ENCODE measurements at regions not wholly inside any gene's neighbourhood (a gene's known extent, or its start where the extent isn't known, plus 50 kb on each side); places are given as distances from the start of the nearest gene placed in this dataset.

DNA sequence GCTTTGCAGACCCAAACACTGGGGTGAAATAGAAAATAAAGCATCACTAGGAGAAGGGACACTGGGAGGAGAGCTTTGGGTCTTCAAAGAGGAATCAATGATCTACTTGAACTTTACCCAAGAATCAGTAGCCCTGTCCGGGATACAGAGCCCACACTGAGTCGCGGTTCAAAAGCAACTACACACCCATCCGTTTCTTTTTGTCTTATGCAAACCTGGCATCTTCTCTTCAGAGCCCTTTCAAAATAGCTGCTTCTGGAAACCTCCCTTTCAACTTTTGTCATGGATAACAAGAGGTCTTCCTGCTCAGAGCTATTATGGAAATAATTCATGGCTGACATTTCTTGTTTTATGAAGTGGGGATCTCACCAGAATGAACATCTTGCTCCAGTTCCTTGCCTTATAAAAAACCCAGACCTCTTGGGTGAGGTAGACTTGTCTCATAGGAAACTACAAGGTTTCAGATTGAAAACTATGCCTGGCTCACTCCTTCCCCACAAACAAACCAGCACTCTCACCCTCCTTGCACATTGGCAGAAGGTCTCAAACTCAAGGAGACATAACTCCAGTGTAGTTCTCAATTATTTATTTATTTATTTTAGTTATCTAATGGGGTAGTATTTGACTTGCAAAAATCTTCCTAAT is 115.1 kb upstream of the ARHGEF3 start:
- intact Hi-C loops (cut with DNase I) = no loop called here
- no peak for DNase-seq (ENCODE audit: low spot score)

DNA sequence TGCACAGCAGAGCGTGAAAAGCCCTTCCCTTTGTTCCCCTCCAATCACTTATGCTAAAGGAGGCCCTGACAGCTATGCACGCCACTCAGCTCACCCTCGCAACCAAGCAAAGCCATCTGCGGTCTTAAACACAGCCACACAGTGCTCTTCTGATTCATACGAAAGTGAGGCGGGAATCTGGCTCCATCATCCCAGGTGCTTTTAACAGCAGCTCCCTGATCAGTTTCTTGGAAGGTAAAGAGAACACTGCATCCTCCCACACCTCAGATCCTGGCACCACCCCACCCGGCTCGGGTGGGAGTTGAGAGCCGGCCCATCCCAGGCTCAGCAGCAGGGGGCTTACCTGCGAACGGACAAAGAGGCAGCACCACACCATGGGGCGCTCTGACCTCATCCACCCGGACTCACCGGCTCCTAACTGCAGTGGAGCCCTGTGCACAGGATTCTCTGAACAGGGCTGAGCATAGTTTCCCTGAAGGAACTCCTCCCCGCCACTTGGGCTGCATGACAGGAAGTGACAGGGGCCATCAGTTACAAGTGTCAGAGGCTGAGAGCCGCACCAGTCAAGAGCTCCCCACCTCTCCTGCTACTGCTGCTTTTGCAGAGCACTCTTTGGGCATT is 114.3 kb upstream of the ARHGEF3 start:
- DNase-seq (ENCODE audit: low spot score) = no peak
- intact Hi-C loops (cut with DNase I) = no loop called here

DNA sequence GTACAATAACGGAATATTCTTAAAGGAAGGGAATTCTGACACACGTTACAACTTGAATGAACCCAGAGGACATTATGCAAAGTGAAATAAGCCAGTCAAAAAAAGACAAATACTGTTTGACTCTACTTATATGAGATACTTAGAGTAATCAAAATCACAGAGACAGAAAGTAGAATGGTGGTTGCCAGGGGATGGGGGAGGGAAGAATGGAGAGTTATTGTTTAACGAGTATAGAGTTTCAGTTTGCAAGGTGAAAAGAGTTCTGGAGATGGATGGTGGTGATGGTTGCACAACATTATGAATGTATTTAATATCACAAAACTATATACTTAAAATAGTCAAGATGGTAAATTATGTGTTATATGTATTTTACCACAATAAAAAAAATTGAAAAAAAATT is 112.9 kb upstream of the ARHGEF3 start:
- intact Hi-C loops (cut with DNase I) = no loop called here
- DNase-seq (ENCODE audit: low spot score) = no peak

DNA sequence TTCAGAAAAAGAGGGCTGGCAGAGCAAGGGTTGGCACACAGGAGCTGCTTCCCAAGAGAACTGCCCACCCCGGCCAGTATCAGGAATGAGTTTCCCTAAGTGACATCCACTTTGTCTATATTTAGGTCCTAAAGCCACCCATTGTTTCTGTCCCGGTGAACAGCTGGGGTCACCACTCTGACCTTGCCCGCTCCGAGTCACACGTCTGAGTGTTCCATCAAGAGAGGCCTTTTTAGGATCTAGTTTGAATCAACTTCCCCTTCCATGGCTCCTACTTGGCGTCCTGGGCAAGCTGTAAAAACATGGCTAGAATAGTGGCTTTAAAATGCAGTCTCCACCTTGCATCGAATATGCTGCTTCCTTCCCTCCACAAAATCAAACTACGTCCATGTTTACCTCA is 109.6 kb upstream of the ARHGEF3 start:
- DNase-seq (ENCODE audit: low spot score) = no peak
- intact Hi-C loops (cut with DNase I) = no loop called here

DNA sequence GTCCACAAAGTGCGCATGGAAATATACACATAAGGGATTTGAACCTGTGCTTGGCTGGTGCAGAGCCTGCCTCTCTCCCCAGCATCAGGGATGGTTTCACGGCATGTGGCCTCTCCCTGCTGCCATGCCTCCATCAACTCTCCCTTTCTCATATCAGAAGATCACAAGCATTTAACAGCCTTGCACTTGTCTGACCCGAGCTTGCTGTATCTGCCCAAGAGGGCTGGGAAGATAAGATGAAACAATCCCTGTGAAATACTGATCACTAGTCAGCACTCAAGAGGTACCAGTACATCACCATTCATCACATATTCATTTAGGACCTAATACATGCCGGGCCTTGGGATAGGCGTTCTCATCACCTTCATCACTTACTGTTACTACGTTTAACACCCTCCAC is 107.6 kb upstream of the ARHGEF3 start:
- intact Hi-C loops (cut with DNase I) = no loop called here
- no peak for DNase-seq (ENCODE audit: low spot score)

DNA sequence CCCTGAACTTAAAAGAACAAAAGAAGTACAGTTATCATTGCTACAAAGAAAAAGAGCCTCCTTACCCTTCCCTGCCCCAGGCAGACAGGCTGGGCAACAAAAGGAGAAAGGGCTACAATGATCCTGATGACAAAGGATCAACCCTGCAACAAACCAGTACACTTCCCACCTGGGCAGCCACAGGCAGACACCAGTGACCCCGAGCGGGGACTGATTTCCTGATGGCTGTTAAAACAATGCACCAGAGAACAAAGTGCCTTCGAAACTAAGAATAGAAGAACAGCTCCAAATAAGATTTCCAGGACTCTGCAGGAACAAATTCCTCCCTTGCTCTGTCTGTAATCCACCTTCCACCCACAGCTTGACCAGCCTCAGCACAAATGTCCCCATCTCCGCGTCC is 106.3 kb upstream of the ARHGEF3 start:
- DNase-seq (ENCODE audit: low spot score) = no peak
- intact Hi-C loops (cut with DNase I) = no loop called here

DNA sequence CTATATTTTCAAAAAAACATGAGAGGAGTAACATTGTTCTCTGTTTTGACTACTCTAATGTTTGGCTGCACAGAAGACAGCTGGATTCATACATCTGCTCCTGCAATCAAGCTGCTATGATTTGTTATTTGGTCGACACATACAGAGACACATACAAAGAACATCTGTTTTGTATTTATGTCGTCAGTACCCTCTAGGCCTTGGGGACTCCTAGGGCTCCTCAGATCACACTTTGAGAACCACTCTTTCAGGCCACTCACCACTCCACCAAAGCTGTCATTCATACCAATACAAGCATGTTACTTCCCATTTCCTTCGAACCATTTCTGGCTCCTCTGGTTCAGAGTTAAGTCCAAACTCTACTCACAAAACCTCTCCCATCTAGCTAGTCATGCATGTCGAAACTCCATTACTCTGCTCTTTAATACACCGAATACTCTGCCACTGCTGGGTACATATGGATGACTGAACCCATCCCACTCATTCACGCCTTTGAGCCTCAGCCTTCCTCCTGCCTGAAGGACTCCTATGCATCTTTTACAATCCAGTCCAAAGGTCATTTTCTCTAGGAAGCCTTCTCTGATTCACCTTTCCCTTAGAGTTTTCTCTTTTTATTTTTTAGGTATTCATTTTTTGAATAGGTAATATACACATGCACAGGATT is 102.9 kb upstream of the ARHGEF3 start:
- intact Hi-C loops (cut with DNase I) = loop anchor here in 1 of 2 donors (5.0 kb wide), 1 partner anchor 192 kb away; no protein-coding TSS in a partner anchor
- DNase-seq (ENCODE audit: low spot score) = no peak

DNA sequence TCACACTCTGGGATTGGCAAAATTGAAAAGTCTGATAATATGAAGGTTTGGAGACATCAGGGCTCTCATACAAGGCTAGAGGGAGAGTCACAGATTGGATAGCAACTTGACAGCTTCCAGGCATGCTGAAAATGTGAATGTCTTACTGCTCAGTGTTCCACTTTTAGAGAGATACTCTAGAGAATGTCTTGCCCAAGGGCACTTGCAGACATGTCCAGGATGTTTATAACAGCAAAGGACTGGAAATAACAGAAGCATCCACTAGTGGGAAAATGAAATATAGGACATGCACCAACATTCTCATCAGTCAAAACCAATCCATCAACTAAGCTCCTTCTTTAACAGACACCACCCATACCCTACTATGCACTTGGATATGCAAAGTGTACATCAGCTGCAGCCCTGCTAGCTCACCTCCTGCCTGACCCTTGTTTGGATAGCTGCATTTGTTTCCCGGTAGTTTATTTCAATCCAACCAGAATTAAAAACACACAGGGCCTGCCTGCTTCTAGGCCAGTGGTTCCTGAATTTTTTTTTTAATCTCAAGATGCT is 101.6 kb upstream of the ARHGEF3 start:
- no peak for DNase-seq (ENCODE audit: low spot score)
- intact Hi-C loops (cut with DNase I) = loop anchor here in 1 of 2 donors (5.0 kb wide), 1 partner anchor 191 kb away; no protein-coding TSS in a partner anchor

DNA sequence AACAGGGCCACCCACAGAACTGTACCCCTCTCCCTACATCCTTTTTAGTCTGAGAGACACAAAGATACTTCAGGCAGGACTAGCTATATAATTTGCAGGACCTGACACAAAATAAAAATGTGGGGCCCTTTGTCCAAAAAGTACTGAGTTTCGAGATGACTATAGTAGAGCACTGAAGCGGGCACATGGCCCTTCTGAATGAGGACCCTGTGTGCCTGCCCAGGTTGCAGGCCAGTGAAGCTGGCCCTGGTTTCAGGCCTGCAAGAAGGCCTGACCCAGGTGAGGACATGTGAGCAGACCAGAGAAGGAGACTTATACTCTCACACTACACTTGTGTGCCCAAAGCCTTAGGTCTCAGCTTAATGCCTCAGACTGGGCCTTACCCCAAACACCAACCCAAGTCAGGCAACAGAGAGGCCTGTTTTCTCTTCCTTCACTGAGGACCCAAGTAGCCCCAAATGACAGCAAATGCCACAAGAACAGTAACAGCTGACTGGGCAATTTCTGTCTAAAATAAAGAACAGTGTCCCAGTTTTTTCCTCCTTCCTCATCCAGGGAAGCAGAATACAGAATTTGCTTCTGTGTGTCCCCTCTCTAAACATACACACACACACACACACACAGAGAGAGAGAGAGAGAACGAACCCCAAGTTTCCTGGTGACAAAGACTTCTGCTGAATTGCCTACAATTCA is 100.9 kb upstream of the ARHGEF3 start:
- intact Hi-C loops (cut with DNase I) = loop anchor here in 1 of 2 donors (5.0 kb wide), 1 partner anchor 190 kb away; no protein-coding TSS in a partner anchor
- DNase-seq (ENCODE audit: low spot score) = no peak

DNA sequence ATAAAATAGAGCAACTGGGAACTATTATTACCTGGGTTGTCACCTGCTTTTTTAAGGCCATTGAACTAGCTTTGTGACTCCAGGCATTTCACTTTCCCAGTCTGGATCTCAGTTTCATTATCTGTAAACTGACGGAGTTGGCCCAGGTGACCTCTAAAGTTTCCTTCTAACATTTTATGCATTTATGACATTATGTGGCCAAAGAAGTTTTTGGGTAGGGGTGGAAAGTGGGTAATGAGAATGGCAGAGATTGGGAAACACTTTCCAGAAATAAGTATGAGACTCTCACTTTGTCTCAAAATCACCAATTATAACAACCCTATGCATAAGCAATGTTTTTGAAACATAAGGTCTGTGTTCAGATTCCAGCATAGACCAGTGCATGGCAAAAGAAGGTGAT is 99.1 kb upstream of the ARHGEF3 start:
- intact Hi-C loops (cut with DNase I) = loop anchor here in 1 of 2 donors (5.0 kb wide), 1 partner anchor 188 kb away; no protein-coding TSS in a partner anchor

DNA sequence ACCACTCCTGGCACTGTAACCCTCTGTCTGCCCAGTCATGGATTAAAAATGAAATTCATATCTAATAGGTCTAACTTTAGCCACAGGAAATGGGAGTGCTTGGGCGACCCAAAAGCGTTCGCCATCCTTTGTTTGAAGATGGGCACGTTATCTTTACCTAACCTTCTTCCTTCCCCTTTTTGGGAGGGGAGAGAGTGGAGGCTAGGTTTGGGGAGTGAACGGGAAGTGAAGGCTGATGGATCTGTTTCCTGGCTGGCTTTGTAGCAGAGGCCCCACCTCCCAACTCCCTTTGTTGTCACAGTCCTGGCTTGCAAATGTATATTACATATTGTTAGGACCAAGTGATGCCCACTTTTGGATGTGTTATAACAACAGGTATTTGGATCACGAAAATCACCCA is 98.1 kb upstream of the ARHGEF3 start:
- intact Hi-C loops (cut with DNase I) = loop anchor here in 1 of 2 donors (5.0 kb wide), 1 partner anchor 188 kb away; no protein-coding TSS in a partner anchor

More for the DNA sequence above, 99.1 kb upstream of the ARHGEF3 start:
- no peak for DNase-seq (ENCODE audit: low spot score)

DNA sequence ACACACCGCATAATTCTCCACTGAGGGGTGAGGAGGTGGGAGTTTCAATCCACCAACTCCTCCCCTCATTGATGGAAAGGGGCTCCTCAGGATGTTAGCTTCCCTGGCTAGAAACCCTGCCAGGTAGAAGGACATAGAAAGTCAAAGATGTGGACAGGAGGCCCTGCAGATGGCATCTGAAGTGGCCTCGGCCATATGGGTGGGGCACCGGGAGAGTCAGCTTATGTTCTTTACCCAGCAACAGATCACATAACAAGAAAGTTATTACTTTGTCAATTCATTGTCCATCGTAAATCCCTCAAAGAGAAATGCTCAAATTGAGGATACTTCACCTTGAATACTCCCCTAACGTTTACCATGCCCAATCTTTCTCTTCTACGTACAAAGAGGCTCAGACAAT is 97.3 kb upstream of the ARHGEF3 start:
- DNase-seq (ENCODE audit: low spot score) = no peak
- intact Hi-C loops (cut with DNase I) = no loop called here

More for the DNA sequence above, 98.1 kb upstream of the ARHGEF3 start:
- no peak for DNase-seq (ENCODE audit: low spot score)

DNA sequence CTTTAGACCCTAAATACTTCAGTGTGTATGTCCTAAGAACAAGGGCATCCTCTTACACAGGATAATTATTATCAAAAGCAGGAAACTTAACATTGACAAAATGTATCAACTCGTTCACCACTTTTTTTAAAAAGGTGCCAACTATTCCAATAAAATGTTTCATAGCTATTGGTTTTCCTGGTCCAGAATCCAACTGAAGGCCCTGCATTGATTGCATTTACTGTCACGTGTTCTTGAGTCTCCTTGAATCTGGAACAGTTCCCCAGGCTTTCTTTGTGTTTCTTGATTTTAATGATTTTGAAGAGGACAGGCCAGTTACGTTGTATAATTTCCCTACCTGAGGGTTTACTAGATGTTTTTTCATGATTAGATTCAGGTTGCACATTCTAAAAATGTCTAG is 94.6 kb upstream of the ARHGEF3 start:
- DNase-seq (ENCODE audit: low spot score) = no peak
- intact Hi-C loops (cut with DNase I) = no loop called here

DNA sequence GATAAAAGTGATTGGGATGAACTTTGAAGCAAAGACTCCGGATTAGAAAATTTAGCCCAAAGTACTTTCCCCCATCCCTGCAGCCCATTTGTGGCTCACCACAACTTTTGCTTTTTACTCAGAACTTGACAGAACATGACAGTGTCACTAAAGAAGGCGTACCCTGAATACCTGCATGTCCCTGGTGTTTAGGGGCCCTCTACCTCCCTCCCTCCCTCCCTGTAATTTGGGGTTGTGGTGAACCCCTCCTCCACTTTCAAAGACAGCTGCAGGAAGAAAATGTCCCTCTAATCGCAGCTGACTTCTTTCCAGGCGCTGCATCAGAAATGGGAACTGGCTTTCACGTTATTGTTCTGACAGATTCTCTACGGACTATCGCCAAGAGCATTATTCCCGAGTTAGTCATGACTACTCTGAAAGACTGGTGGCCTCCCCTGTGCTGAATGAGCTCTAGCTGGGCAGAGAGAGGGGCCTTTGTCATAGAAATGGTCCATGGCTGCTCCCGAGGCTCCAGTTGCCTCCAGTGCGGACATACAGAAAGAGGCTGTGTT is 93.2 kb upstream of the ARHGEF3 start:
- intact Hi-C loops (cut with DNase I) = no loop called here
- DNase-seq (ENCODE audit: low spot score) = no peak

DNA sequence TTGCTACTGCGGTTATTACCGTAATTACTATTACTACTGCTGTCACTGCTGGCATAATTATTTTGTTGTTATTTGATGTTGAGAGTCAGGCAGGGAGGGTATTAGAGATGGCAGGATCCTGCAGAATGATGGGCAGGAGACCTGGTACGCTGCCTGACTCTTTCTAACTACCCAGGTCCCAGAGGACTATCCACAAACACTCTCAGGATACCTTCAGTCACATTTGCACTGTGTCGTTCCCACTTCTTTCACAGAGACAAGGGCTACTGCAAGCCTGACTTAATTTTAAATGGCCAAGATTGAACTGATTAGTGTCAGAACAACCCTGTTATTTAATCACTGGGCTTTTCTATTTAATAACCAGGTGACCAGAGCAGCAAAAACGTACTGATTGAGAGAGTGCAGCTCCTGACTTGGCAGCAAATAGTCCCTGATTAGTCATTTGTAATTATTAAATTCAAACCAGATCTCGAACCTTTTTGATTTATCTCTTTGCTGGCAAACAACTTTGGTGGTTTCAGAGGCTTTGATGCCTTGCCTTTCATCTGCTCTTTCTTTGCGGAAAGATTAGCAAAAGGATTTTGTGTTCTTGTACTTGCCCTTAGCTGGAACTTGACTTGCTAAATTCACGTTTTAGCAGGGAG is 88.8 kb upstream of the ARHGEF3 start:
- no peak for DNase-seq (ENCODE audit: low spot score)
- intact Hi-C loops (cut with DNase I) = no loop called here

DNA sequence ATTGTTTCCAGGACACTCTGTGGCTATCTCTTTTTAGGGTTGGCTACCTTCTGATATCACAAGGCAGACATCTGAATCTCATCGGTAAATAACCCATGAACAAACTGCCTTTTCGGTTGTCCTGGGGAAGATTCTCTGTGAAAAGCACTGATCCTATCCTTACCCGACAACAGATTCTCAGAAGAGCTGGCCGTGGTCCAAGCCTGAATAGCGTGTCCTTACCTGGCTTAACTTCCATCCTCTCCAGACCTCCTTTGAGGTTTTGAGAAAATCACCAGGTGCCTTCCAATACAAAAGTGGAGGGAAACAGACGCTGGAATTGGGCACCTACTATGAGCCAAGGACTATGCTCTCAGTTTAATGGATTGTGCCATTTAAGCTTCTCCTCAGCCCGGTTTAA is 87.4 kb upstream of the ARHGEF3 start:
- intact Hi-C loops (cut with DNase I) = no loop called here
- DNase-seq (ENCODE audit: low spot score) = no peak

DNA sequence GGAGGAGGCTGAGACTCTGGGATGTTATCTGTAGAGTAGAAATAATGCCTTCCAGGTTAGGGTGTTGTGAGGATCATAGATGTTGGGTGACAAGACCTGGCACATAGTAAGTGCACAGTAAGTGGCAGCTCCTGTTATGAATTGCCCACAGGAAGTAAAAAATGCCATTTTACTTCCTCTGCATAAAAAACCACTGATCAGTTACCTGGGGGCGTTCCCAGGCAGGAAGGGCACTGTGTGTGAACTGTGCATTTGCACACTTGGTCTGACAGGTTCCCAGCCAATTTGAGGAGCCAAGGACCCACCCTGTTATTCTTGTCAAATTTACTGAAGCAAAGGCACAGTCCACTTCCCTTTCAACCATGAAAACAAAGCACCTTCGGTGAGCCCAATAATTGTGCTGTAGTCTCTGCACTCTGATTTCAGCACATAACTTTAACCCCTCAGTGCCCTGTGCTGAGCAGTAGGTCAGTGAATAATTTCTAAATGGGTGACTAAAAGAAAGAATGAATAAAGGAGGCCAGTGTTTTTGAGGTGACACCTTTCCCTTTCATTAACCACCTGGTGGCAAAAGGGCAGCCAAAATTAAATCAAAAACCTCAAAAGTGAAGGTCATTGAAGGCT is 85.8 kb upstream of the ARHGEF3 start:
- intact Hi-C loops (cut with DNase I) = no loop called here
- no peak for DNase-seq (ENCODE audit: low spot score)

DNA sequence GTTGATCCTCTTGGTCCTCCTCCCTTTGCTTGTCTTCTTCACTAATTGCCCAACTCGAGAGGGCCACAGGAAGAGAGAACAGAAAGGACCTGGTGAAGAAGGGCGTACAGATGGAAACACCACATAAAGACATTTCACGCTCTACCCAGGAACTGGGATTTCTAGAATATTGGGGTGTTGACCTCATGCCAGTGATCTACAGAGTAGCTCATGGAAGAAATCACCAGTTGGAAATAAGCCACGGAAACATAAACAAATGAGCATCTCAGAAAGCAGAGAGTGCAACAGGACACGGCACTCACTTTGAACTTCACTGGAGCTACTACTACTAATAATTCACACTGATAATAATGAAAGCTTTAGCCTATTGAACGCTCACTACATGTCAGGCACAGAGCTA is 84.6 kb upstream of the ARHGEF3 start:
- intact Hi-C loops (cut with DNase I) = no loop called here
- DNase-seq (ENCODE audit: low spot score) = no peak

DNA sequence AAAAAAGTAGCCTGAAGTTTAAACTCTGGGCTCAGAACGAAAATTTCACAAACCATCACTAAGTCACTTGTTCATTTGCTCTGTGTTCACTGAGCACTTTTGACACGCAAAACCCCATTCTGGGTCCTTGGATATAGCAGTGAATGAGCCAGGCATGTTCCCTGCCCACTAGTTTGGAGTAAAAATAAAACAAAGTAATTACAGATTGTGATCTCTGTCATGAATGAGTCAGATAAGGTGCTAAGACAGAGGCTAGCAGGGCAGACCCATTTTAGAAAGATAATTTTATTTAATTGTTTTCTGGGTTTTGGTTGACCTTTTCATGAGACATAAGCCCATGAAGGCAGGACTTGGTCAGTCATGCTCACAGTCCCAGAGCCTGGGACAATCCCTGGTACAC is 84.1 kb upstream of the ARHGEF3 start:
- no peak for DNase-seq (ENCODE audit: low spot score)
- intact Hi-C loops (cut with DNase I) = no loop called here

All from posterior vena cava (tissue), 2 donors.